IMR-90 (cell line): ENCODE measurements at regions not wholly inside any gene's neighbourhood (a gene's known extent, or its start where the extent isn't known, plus 50 kb on each side); places are given as distances from the start of the nearest gene placed in this dataset.

Experiments used
- ATAC-seq: fragments of 200-7000 bp; cut with Tn5 transposase; 2 replicates; pipeline ENCODE4 v1.9.1; 2020; ENCODE audit warnings: low read depth, mild to moderate bottlenecking, moderate library complexity
- BruUV-seq: library from RNA; stranded (reverse); fragments of 400-500 nt; replicated peaks from 2 replicates; lab custom pipeline; 2021; lab: Mats Ljungman, UMichigan
- CTCF ChIA-PET: fragments of 300-600 bp; formaldehyde crosslinking; extraction: SDS; loops from one replicate; lab custom pipeline; 2021; ENCODE audit warnings: antibody characterized with exemption; lab: Yijun Ruan, JAX
- POLR2A ChIA-PET: fragments of 300-600 bp; sonication (Branson Sonifier 250); formaldehyde crosslinking; loops from one replicate; lab custom pipeline; 2022; ENCODE audit warnings: antibody characterized with exemption; ENCODE audit not compliant: unreplicated experiment; lab: Charles Lee
- DNase-seq: peaks from one replicate; pipeline ENCODE4 v3.0.0; 2013
- H2AFZ ChIP-seq: replicated peaks from 2 replicates; pipeline ENCODE3; 2013; ENCODE audit warnings: low read length, mild to moderate bottlenecking; ENCODE audit not compliant: poor library complexity
- H2AK5ac ChIP-seq: 2 replicates; pipeline ENCODE4 v1.6.1; 2013; ENCODE audit warnings: low read depth, low read length, inconsistent platforms
- H2AK9ac ChIP-seq: replicated peaks from 2 replicates; pipeline ENCODE3; 2013; ENCODE audit warnings: mild to moderate bottlenecking, low read depth, low read length, moderate library complexity; ENCODE audit not compliant: poor library complexity
- H2BK120ac ChIP-seq: 2 replicates; pipeline ENCODE4 v1.6.1; 2013; ENCODE audit warnings: low read depth, low read length, inconsistent platforms
- H2BK15ac ChIP-seq: 3 replicates; pipeline ENCODE4 v1.6.1; 2013; ENCODE audit warnings: low read depth, low read length, inconsistent platforms
- H2BK20ac ChIP-seq: 2 replicates; pipeline ENCODE4 v1.6.1; 2013; ENCODE audit warnings: low read depth, mild to moderate bottlenecking, inconsistent platforms, low read length, moderate library complexity
- H2BK5ac ChIP-seq: 2 replicates; pipeline ENCODE4 v1.6.1; 2013; ENCODE audit warnings: mild to moderate bottlenecking, low read depth, low read length, inconsistent platforms; ENCODE audit not compliant: poor library complexity, severe bottlenecking
- H3K14ac ChIP-seq: replicated peaks from 2 replicates; pipeline ENCODE4 v1.6.1; 2013; ENCODE audit warnings: low read depth, low read length, inconsistent platforms
- H3K18ac ChIP-seq: 2 replicates; pipeline ENCODE4 v1.6.1; 2013; ENCODE audit warnings: low read depth, low read length, control low read depth
- H3K23ac ChIP-seq: 2 replicates; pipeline ENCODE4 v1.6.1; 2013; ENCODE audit warnings: low read depth, low read length, inconsistent platforms
- H3K27ac ChIP-seq: 2 replicates; pipeline ENCODE4 v1.5.1; 2013; ENCODE audit warnings: mild to moderate bottlenecking, control low read depth, low read length; ENCODE audit not compliant: insufficient read depth
- H3K27me3 ChIP-seq: 2 replicates; pipeline ENCODE4 v1.6.1; 2013; ENCODE audit warnings: low read length; ENCODE audit not compliant: control insufficient read depth, insufficient read depth
- H3K36me3 ChIP-seq: 2 replicates; pipeline ENCODE4 v1.6.1; 2013; ENCODE audit warnings: low read length, mixed read lengths; ENCODE audit not compliant: control insufficient read depth, insufficient read depth
- H3K4ac ChIP-seq: 2 replicates; pipeline ENCODE4 v1.6.1; 2013; ENCODE audit warnings: low read depth, low read length, inconsistent platforms
- H3K4me1 ChIP-seq: 2 replicates; pipeline ENCODE4 v1.6.1; 2013; ENCODE audit warnings: low read length, mixed read lengths; ENCODE audit not compliant: control insufficient read depth, insufficient read depth
- H3K4me2 ChIP-seq: 2 replicates; pipeline ENCODE4 v1.6.1; 2013; ENCODE audit warnings: low read depth, mild to moderate bottlenecking, control low read depth, low read length, moderate library complexity
- H3K4me3 ChIP-seq: 2 replicates; pipeline ENCODE4 v1.5.1; 2013; ENCODE audit warnings: low read depth, mild to moderate bottlenecking, control low read depth, low read length, moderate library complexity; ENCODE audit not compliant: insufficient read depth
- H3K56ac ChIP-seq: 2 replicates; pipeline ENCODE4 v1.6.1; 2013; ENCODE audit warnings: low read length, inconsistent platforms; ENCODE audit not compliant: insufficient read depth; ENCODE audit errors: extremely low read depth
- H3K79me1 ChIP-seq, 2 experiments: 2 replicates each; pipeline ENCODE4 v1.6.1; 2013; ENCODE audit warnings: low read length in 2 of 2, inconsistent platforms in 1 of 2, low read depth in 1 of 2
- H3K9ac ChIP-seq: 2 replicates; pipeline ENCODE4 v1.6.1; 2013; ENCODE audit warnings: low read depth, low read length, control low read depth
- H3K9me1 ChIP-seq: 2 replicates; pipeline ENCODE4 v1.6.1; 2013; ENCODE audit warnings: low read length, inconsistent platforms; ENCODE audit not compliant: insufficient read depth
- H3K9me3 ChIP-seq: 2 replicates; pipeline ENCODE4 v1.6.1; 2013; ENCODE audit warnings: low read length; ENCODE audit not compliant: control insufficient read depth, insufficient read depth
- H4K20me1 ChIP-seq: 2 replicates; pipeline ENCODE4 v1.6.1; 2013; ENCODE audit warnings: low read length, inconsistent platforms; ENCODE audit not compliant: insufficient read depth
- H4K5ac ChIP-seq: 2 replicates; pipeline ENCODE4 v1.6.1; 2013; ENCODE audit warnings: mild to moderate bottlenecking, low read depth, low read length, control low read depth
- H4K8ac ChIP-seq, 2 experiments: 2 replicates each; pipeline ENCODE4 v1.6.1; 2013; ENCODE audit warnings: low read depth in 2 of 2, low read length in 2 of 2, control low read depth in 1 of 2, inconsistent platforms in 1 of 2
- H4K91ac ChIP-seq: 2 replicates; pipeline ENCODE4 v1.6.1; 2013; ENCODE audit warnings: low read depth, low read length, inconsistent platforms; ENCODE audit not compliant: insufficient read depth
- BHLHE40 ChIP-seq: fragments of 150-350 bp; IDR thresholded peaks from 2 replicates; pipeline ENCODE4 v1.6.1; 2016; ENCODE audit warnings: mild to moderate bottlenecking, low read depth, low read length
- CTCF ChIP-seq: conservative IDR thresholded peaks from 2 replicates; pipeline ENCODE4 v1.5.1; 2012; ENCODE audit warnings: mild to moderate bottlenecking, low read depth, low read length, improper control_type of control experiment
- ELK1 ChIP-seq: fragments of 150-350 bp; IDR thresholded peaks from 2 replicates; pipeline ENCODE4 v1.6.1; 2016; ENCODE audit warnings: low read depth, mild to moderate bottlenecking, low read length, moderate library complexity, borderline replicate concordance
- NFE2L2 ChIP-seq: fragments of 150-350 bp; IDR thresholded peaks from 2 replicates; pipeline ENCODE4 v1.6.1; 2016; ENCODE audit warnings: low read depth, mild to moderate bottlenecking, low read length
- RAD21 ChIP-seq: IDR thresholded peaks from 2 replicates; pipeline ENCODE4 v1.6.1; 2012; ENCODE audit warnings: low read length, improper control_type of control experiment
- RCOR1 ChIP-seq: IDR thresholded peaks from 2 replicates; pipeline ENCODE4 v1.6.1; 2012; ENCODE audit warnings: mild to moderate bottlenecking, low read length, improper control_type of control experiment; ENCODE audit not compliant: insufficient replicate concordance
- RFX5 ChIP-seq: IDR thresholded peaks from 2 replicates; pipeline ENCODE4 v1.8.0; 2012; ENCODE audit warnings: low read depth, mild to moderate bottlenecking, low read length, moderate library complexity
- USF2 ChIP-seq: fragments of 150-350 bp; IDR thresholded peaks from 2 replicates; pipeline ENCODE4 v1.6.1; 2017; ENCODE audit warnings: mild to moderate bottlenecking, antibody characterized with exemption, low read length, low read depth
- WGBS, 2 experiments: methylation state at CpG; one replicate each; pipeline versions ENCODE4 v1.1.5 to v1.1.7; 2013; ENCODE audit warnings: missing lambda C conversion rate in 2 of 2; ENCODE audit not compliant: insufficient read length in 1 of 2; ENCODE audit errors: extremely low coverage in 2 of 2; 5-methylcytosine and 5-hydroxymethylcytosine counted together
- dilution Hi-C: fragments of 300-500 bp; cut with HindIII; formaldehyde crosslinking; loops from one replicate; pipeline ENCODE4 v1.14.3; 2018; ENCODE audit warnings: low sequenced_read_pairs; ENCODE audit not compliant: unreplicated experiment
- in situ Hi-C: fragments of 300-500 bp; cut with MboI; formaldehyde crosslinking; loops from 3 replicates; pipeline ENCODE4 v1.14.3; 2019; ENCODE audit warnings: low sequenced_read_pairs, inconsistent platforms, mixed read lengths
- intact Hi-C: fragments of 100-400 bp; cut with micrococcal nuclease; formaldehyde crosslinking; loops from 2 replicates; pipeline ENCODE4 v1.10.0; 2022

- H3K4me1 ChIP-seq = 0 out of 2 replicates have a peak, but pooled peaks cover 2% of the 10 kb centered on the region
- no TSS peak for BruUV-seq
- no peak overlapping the region for H2AFZ ChIP-seq
- H4K91ac ChIP-seq = no peak overlapping the region
- in situ Hi-C loops (no loop called here), dilution Hi-C loops (no loop called here), intact Hi-C loops (no loop called here)
- TF ChIP-seq RAD21 (no peak), RFX5 (no peak), RCOR1 (no peak), BHLHE40 (no peak), ELK1 (no peak), USF2 (no peak), CTCF (no peak), NFE2L2 (no peak)
- no peak overlapping the region for H2BK15ac ChIP-seq
- no peak overlapping the region for H4K8ac ChIP-seq
- ChIA-PET POLR2A (no interaction called here), CTCF (no interaction called here)
- H3K4me2 ChIP-seq = no peak overlapping the region
- no peaks in the 10 kb centered on the region for H3K79me1 ChIP-seq
- DNase-seq (no peak), ATAC-seq (no peak)
- H3K9me1 ChIP-seq = no peaks in the 10 kb centered on the region
- no peak overlapping the region for H2BK20ac ChIP-seq
- no peak overlapping the region for H2BK5ac ChIP-seq
- no peak overlapping the region for H2BK120ac ChIP-seq
- no peak overlapping the region for H3K9ac ChIP-seq
- no peak overlapping the region for H3K27ac ChIP-seq
- H3K4ac ChIP-seq = no peak overlapping the region
- WGBS, 2 experiments = no CpG with 5 or more reads among the region's 3 CpGs
- H3K18ac ChIP-seq = no peak overlapping the region
- no peaks in the 10 kb centered on the region for H3K27me3 ChIP-seq
- no peak overlapping the region for H3K14ac ChIP-seq
- no peak overlapping the region for H4K5ac ChIP-seq
- H2AK9ac ChIP-seq = no peak overlapping the region
- H3K23ac ChIP-seq = no peak overlapping the region
- no peaks in the 10 kb centered on the region for H4K20me1 ChIP-seq
- H3K36me3 ChIP-seq = no peaks in the 10 kb centered on the region
- H3K56ac ChIP-seq = no peak overlapping the region
- no peaks in the 10 kb centered on the region for H3K9me3 ChIP-seq
- no peak overlapping the region for H3K4me3 ChIP-seq
- no peak overlapping the region for H2AK5ac ChIP-seq
Observed at GRCh38 chr2:182509216-182509615, 82.4 kb upstream of the PDE1A start.
